HG02970 (cell line): ENCODE measurements at regions not wholly inside any gene's neighbourhood (a gene's known extent, or its start where the extent isn't known, plus 50 kb on each side); places are given as distances from the start of the nearest gene placed in this dataset.
A peak's percentile ranks its signal among the peaks of the same experiment; 100 is the strongest.

Source experiments
- ATAC-seq: cut with Tn5 transposase; IDR thresholded peaks from one replicate; pipeline ENCODE4 v1.9.1; 2021; ENCODE audit warnings: mild to moderate bottlenecking, moderate library complexity, moderate number of reproducible peaks; ENCODE audit not compliant: unreplicated experiment, low FRiP score

- ATAC-seq, result no peak
Measured at GRCh38 chr1:184919892-184920291, 54.4 kb downstream of the NIBAN1 start.

DNA sequence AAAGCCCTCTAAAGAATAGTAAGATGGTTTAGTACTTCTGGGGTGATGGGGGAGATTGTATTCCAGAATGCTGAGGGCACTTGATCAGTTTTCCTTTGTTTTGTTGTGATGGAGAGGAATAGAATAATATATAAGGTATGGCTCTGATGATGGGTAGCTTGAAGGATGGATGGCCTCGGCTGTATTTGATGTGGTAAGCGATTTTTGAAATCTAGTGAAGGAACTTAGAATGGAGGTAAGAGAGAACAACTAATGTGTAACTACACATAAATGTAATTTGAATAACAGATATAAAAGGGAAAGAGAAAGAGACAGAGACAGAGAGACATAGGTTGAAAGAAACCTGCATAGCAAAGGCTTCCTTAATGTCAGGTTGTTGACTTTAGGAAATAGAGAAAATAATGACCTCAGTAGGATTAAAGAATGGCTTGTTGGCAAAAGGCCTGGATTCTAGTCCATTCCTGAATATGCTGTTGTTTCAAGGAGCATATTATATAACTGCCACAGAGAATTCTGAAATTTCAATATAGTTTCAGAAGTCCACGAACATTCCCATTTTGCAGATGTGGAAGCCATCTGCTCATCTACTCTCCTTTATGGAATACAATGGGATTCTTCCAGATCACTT lies 58.7 kb downstream of the NIBAN1 start:
- no peak for ATAC-seq

- no peak for ATAC-seq
Measured at GRCh38 chr1:184914149-184914548, 60.2 kb downstream of the NIBAN1 start.

- ATAC-seq, result no peak
Measured at GRCh38 chr1:184912392-184912791, 61.9 kb downstream of the NIBAN1 start.

DNA sequence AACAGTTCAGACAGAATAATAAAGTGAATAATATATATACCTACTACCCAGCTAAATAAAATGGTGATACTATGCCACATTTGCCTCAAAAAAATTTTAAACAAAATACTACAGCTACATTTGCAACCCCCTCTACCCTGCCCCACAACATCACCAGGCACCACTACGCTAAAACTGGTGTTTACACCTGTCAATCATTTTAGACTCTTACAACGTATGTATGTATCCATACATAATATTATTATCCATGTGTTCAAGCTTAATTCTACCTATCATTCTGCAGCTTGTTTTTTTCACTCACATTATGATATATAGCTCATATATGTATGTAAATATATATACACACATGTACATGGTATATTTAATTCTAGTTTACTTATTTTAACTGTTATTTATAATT lies 62.5 kb downstream of the NIBAN1 start:
- no peak for ATAC-seq

DNA sequence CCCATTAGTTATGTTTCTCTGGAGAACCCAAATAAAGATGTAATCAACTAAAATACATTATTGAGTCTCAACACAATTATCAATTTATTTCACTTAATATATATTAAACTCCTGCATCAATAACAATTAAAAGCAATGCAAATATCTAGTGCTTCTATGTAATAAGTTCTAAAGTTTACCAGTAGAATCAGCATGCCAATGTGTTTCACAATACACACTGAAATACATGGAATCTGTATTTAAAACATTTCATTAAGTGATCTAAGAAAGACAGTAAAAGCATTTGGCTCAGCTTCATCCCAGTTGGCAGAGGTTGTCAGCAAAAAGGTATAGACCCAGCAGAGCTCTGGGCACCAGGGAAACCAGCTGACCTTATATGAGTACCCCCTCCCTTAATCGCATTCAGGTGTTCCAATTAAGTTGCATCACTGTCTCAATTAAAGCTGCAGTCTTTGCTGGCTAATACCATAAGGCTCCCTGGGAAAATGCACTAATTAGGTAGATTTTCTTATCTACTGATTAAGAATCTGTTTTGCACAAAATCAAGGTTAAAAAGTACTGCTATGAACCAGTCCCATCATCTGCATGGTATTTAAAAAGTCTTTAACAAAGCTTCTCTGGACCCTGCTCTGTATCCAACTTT lies 63.1 kb downstream of the NIBAN1 start:
- no peak for ATAC-seq

- ATAC-seq, result no peak
Measured at GRCh38 chr1:184910691-184911091, 63.6 kb downstream of the NIBAN1 start.

DNA sequence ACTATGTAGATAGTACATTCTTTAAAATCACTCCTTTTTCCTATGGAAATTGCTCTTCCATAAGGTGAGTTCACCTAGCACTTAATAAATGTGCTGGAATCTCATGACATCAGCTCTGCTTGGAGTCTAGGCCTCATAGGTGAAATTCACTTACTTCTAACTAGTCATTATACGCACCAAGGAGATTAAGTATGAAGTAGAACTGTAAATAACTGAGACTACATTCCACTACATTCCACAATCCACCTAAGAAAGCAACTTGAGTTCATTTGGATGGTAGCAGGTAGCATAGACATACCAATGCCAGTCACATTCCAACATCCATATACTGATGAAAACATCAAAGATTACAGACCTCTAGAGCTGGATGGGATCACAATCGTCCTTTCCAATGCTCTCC lies 64.3 kb downstream of the NIBAN1 start:
- ATAC-seq, result no peak

DNA sequence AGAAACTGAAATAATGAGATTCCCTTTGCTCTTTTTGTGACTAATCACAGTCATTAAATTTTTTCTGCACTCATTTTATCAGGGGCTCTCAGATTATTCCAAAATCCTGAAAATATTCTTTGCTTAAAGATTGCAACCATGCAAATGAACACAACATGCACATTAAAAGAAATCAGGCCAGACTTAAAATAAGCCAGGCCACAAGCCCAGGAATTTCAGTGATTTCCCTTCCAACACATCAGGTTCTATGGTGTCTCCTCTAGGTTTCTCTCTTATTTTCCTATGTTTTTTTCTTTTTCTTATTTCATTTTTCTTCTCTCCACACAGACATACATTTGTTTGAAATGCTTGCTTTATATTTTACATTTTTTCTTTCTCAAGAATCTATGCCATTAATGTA lies 65.3 kb downstream of the NIBAN1 start:
- no peak for ATAC-seq

DNA sequence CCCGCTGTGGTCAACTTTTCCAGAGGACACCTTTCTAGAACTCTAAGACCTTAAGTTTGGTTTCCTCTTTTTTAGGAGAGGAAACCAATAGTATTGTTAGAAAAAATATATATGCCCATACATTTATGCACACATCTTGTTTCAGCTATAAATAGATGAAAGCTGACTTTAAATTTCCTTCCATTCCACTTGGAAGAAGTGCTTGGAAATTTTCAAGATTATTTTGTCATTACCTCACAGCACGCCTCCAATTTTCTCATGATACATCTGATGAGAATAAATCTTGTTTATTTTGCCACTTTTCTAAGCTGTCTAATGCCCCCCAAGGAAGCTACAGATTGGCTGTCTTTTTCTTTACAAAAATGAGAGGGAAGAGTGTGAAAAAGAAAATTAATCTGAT lies 65.8 kb downstream of the NIBAN1 start:
- ATAC-seq, result no peak

- ATAC-seq, result no peak
Measured at GRCh38 chr1:184907500-184907899, 66.8 kb downstream of the NIBAN1 start.

DNA sequence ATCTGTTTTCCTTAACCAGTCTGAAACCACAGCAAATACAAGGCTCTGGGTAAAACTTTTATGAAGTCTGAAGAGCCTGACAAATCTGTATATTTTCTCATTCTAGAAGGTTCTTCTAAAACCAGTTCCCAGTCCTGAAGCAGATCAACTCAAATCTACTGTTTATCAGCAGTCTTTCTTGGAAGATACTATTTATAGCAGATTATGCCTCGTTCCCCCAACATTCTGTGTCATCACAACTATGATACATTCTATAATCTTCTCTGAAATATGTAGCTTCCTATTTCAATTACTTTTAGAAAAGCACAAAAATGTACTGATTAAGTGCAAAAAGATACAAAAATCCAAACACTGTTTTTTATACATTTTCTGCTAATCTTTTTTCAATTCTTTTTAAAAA lies 67.5 kb downstream of the NIBAN1 start:
- ATAC-seq, result no peak

DNA sequence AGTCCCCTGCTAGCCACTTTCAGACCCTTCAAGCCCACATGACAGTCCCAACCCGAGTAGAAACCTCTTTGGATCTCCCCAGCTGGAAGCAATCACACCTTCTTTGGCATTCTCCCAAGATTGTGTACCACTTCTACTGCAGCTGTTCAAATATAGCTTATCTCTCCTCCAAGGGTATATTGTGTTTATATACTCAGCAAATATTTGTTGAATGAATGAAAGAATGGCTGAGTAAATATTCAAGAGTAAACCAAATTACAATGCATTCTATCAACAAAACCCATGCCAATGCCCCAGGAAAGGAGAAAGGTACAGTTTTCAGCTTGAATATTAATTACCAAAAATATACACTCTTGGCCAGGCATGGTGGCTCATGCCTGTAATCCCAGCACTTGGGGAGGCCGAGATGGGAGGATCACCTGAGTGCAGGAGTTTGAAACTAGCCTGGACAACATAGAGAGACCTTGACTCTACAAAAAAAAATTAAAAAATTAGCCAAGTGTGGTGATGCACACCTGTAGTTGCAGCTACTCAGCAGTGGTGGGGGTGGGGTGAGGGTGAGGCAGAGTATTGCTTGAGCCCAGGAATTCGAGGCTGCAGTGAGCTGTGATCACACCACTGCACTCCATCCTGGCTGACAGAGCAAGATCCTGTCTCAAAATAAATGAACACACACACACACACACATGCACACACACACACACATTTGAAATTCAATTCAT lies 68.5 kb downstream of the NIBAN1 start:
- no peak for ATAC-seq

GRCh38 chr1:184903111-184903692 lies 71.1 kb downstream of the NIBAN1 start:
- no peak for ATAC-seq

DNA sequence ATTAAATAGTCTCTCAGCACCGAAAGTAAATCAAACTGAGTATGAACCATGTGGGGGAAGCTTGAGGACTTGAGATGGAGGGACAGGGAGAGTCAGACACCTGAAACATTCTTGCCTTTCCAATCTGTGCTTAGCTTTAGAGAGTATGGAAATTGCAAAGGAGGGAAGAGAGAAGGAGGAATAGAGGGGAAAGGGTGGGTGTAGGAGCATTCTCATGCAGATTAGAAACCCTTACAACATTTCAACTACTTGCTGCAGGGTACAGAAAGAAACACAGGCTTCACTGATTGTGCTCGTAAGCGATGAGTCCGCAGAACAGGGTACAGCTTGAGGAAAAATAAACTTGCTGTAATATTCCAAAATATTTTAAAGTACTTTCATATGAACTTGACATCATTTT lies 73.8 kb downstream of the NIBAN1 start:
- ATAC-seq, result no peak

DNA sequence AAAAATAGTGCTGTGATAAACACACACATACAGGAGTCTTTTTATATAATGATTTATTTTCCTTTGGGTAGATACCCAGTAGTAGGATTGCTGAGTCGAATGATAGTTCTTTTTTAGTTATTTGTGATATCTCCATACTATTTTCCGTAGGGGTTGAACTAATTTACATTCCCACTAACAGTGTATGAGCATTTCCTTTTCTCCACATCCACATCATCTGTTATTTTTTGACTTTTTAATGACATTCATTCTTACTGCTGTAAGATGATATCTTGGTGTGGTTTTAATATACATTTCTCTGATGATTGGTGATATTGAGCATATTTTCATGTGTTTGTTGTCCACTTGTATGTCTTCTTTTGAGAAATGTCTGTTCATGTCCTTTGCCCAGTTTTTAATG lies 78.3 kb downstream of the NIBAN1 start:
- ATAC-seq, result no peak

DNA sequence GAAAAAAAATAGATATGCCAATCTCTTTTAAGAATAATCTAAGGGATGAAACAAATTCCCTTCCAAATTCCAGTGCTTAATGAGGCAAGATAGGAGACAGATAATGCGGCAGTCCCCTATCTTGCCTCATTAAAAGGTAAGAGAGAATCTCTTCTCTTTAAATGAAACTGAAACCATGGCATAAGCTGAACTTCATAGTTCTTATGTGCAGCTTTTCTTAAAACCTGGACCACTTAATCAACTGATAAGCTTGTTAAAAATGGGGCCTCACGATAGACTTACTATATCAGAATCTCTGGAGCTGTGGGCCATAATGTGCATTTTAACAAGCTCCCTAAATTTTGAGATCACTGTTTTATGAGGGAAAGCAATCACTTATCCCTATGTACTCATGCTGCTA lies 79.2 kb downstream of the NIBAN1 start:
- no peak for ATAC-seq

DNA sequence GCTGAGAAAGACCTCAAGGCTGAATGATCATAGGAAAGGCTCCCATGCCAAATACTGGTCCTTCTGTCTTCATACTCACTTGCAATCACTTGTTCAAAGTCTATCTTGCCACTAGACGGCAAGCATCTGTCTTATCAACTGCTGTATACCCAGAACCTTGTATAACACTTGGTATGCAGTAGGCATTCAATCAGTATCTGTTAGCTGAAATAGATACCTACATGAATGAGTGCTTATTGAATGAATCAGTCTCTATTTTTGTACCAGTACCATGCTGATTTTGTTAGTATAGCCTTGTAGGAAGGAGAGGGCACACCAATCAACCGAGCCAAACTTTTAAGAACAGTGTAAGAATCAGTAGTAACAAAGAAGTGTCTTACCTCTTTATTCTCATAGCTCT lies 80.6 kb downstream of the NIBAN1 start:
- ATAC-seq, result no peak

- peak; percentile 70 for ATAC-seq
Measured at GRCh38 chr1:184892116-184892515, 82.2 kb downstream of the NIBAN1 start.

DNA sequence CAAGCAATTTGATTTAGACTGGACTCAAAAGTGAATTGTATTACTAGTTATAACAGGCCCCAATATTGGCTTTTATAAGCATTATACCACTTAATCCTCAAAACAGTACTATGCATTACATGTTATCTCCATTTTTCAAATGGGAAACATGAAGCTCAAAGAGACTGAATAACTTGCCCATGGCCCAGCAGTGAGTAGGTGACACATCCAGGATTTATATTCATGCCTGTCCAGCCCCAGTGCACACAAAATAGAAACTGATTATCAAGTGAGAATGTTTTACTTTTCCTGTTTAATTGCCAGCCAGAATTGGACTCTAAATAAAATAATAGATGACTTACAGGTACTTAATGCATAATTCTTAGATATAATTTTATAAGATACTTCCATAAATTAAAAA lies 82.9 kb downstream of the NIBAN1 start:
- ATAC-seq, result no peak

GRCh38 chr1:184890539-184890973 lies 83.8 kb downstream of the NIBAN1 start:
- no peak for ATAC-seq

GRCh38 chr1:184889902-184890301 lies 84.4 kb downstream of the NIBAN1 start:
- ATAC-seq, result no peak
